ENCODE measurements at regions not wholly inside any gene's neighbourhood (a gene's known extent, or its start where the extent isn't known, plus 50 kb on each side); places are given as distances from the start of the nearest gene placed in this dataset.

DNA sequence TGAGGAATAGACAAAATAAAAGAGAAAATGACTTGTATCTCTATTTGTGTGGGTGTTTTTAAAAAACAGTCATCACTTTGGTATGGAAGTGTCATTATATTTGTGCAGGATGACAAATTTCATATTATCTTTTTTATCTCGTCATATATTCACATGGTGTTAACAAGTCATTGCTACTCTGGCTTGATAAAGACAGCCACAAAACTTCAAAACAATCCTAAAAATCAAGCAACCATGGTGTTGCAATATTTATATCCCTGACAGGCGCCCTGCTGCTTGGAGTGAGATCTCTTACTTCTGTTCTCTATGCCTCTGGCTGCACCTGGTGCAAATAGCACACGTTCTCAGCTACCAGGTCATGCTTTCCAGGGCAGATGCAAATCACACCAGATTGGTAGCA, 278.0 kb upstream of the EPHA4 start:
- TF ChIP-seq, protein P1, sequence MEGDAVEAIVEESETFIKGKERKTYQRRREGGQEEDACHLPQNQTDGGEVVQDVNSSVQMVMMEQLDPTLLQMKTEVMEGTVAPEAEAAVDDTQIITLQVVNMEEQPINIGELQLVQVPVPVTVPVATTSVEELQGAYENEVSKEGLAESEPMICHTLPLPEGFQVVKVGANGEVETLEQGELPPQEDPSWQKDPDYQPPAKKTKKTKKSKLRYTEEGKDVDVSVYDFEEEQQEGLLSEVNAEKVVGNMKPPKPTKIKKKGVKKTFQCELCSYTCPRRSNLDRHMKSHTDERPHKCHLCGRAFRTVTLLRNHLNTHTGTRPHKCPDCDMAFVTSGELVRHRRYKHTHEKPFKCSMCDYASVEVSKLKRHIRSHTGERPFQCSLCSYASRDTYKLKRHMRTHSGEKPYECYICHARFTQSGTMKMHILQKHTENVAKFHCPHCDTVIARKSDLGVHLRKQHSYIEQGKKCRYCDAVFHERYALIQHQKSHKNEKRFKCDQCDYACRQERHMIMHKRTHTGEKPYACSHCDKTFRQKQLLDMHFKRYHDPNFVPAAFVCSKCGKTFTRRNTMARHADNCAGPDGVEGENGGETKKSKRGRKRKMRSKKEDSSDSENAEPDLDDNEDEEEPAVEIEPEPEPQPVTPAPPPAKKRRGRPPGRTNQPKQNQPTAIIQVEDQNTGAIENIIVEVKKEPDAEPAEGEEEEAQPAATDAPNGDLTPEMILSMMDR (conservative IDR thresholded peaks at IDR 0.05; ENCODE audit: low read depth, low read length): no peak
- TF ChIP-seq POLR2A (IDR thresholded peaks at IDR 0.05; ENCODE audit: low read depth, low read length) (no peak), RCOR1 (IDR thresholded peaks at IDR 0.05; ENCODE audit: insufficient replicate concordance, low read length) (no peak), SMC3 (IDR thresholded peaks at IDR 0.05; ENCODE audit: low read depth, low read length) (no peak), RFX5 (IDR thresholded peaks at IDR 0.05; ENCODE audit: low read depth, low read length) (no peak), BHLHE40 (IDR thresholded peaks at IDR 0.05; ENCODE audit: low read depth, low read length) (no peak), MAZ (IDR thresholded peaks at IDR 0.05; ENCODE audit: borderline replicate concordance, low read depth, low read length) (no peak)
- TF ChIP-seq, protein P2, sequence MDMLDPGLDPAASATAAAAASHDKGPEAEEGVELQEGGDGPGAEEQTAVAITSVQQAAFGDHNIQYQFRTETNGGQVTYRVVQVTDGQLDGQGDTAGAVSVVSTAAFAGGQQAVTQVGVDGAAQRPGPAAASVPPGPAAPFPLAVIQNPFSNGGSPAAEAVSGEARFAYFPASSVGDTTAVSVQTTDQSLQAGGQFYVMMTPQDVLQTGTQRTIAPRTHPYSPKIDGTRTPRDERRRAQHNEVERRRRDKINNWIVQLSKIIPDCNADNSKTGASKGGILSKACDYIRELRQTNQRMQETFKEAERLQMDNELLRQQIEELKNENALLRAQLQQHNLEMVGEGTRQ (IDR thresholded peaks at IDR 0.05; ENCODE audit: low read depth, low read length): no peak
- TF ChIP-seq, protein P3, sequence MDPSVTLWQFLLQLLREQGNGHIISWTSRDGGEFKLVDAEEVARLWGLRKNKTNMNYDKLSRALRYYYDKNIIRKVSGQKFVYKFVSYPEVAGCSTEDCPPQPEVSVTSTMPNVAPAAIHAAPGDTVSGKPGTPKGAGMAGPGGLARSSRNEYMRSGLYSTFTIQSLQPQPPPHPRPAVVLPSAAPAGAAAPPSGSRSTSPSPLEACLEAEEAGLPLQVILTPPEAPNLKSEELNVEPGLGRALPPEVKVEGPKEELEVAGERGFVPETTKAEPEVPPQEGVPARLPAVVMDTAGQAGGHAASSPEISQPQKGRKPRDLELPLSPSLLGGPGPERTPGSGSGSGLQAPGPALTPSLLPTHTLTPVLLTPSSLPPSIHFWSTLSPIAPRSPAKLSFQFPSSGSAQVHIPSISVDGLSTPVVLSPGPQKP (IDR thresholded peaks at IDR 0.05; ENCODE audit: borderline replicate concordance, low read depth, low read length): no peak
